ENCODE measurements at regions not wholly inside any gene's neighbourhood (a gene's known extent, or its start where the extent isn't known, plus 50 kb on each side); places are given as distances from the start of the nearest gene placed in this dataset.

DNA sequence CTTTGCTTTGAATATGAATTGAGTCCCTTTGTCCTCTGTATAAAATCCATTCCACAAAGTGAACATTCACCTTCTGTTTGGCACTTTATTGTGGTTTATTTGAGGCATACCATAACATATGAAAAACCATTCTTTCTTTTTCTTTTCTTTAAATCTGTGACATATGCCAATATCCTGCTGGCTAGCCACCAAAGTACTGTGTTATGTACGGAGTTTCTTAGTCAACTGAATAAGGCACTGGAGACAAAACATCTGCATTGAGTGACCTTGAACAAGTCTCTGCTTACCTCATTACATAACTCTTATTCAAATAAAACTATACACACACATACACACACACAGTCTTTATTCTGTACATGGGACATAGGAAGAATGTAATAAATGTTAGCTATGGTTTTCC lies 872.8 kb downstream of the C4orf33 start:
- TF ChIP-seq, protein P1, sequence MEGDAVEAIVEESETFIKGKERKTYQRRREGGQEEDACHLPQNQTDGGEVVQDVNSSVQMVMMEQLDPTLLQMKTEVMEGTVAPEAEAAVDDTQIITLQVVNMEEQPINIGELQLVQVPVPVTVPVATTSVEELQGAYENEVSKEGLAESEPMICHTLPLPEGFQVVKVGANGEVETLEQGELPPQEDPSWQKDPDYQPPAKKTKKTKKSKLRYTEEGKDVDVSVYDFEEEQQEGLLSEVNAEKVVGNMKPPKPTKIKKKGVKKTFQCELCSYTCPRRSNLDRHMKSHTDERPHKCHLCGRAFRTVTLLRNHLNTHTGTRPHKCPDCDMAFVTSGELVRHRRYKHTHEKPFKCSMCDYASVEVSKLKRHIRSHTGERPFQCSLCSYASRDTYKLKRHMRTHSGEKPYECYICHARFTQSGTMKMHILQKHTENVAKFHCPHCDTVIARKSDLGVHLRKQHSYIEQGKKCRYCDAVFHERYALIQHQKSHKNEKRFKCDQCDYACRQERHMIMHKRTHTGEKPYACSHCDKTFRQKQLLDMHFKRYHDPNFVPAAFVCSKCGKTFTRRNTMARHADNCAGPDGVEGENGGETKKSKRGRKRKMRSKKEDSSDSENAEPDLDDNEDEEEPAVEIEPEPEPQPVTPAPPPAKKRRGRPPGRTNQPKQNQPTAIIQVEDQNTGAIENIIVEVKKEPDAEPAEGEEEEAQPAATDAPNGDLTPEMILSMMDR (IDR thresholded peaks at IDR 0.05) = no peak
- no peak for TF ChIP-seq POLR2AphosphoS5 (IDR thresholded peaks at IDR 0.05)
- TF ChIP-seq POLR2A (IDR thresholded peaks at IDR 0.05) = no peak
